ENCODE measurements at regions not wholly inside any gene's neighbourhood (a gene's known extent, or its start where the extent isn't known, plus 50 kb on each side); places are given as distances from the start of the nearest gene placed in this dataset.

DNA sequence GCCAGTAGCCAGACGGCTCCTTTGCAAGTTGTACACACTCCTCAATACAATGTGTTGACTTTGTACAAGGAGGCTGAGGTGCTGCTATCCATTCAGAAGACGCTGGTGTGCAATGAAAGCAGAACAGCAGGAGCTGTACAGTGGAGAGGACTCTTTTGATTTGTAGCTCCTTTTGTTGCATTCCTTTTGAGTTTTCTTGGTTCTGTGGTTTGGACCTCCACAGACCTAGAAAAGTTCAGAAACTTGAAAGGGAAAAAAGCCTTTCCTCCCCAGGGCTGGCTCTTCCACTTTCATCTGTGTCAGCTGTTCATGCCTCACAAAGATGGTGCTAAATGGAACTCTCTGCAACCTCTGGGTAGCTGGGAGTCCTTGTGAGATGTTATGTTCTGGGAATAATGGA lies 117.4 kb downstream of the MAT2B start:
- no peak for DNase-seq (ENCODE audit: low read depth)
- no peak overlapping the region for H3K4me3 ChIP-seq (ENCODE audit: low read length)
- TF ChIP-seq, protein P1, sequence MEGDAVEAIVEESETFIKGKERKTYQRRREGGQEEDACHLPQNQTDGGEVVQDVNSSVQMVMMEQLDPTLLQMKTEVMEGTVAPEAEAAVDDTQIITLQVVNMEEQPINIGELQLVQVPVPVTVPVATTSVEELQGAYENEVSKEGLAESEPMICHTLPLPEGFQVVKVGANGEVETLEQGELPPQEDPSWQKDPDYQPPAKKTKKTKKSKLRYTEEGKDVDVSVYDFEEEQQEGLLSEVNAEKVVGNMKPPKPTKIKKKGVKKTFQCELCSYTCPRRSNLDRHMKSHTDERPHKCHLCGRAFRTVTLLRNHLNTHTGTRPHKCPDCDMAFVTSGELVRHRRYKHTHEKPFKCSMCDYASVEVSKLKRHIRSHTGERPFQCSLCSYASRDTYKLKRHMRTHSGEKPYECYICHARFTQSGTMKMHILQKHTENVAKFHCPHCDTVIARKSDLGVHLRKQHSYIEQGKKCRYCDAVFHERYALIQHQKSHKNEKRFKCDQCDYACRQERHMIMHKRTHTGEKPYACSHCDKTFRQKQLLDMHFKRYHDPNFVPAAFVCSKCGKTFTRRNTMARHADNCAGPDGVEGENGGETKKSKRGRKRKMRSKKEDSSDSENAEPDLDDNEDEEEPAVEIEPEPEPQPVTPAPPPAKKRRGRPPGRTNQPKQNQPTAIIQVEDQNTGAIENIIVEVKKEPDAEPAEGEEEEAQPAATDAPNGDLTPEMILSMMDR (conservative IDR thresholded peaks at IDR 0.05; ENCODE audit: low read depth, low read length): no peak

DNA sequence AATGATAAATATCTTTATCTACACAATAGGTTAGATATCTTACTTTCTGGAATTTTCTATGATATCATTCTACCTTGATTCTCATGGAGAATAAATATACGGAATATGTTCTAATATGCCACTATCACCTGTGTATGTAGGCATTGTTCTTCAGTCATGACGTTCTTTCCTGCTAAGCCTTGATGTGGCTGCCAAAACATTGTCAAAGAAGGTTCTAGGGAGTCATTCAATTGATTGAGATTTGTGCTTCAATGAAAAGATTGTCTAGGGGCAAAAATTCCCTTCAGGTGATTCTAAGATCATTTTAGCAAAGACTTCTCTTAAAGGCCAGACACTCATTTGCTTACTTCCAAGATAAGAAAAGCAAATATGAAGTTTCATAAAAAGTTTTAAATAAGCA lies 118.1 kb downstream of the MAT2B start:
- no peak overlapping the region for H3K4me3 ChIP-seq (ENCODE audit: low read length)
- no peak for DNase-seq (ENCODE audit: low read depth)
- TF ChIP-seq, protein P1 (conservative IDR thresholded peaks at IDR 0.05; ENCODE audit: low read depth, low read length): no peak

DNA sequence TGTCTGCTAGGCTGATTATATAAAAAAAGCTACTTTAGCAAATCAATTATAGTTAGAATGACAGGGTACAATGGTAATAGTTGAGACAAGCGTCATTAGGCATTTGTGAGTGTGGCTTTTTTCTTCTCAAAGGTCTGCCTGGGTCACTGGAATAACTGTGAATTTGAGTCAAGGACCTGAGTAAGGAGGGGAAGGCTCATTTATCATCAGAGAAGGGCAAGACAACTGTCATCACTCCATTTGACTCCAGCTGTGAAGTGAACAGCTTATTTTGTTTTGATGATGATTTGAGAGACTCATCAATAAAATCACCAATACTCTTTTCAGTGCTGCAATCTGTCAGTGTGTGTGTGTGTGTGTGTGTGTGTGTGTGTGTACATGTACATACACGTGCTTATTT lies 118.6 kb downstream of the MAT2B start:
- TF ChIP-seq, protein P1 (conservative IDR thresholded peaks at IDR 0.05; ENCODE audit: low read depth, low read length): no peak
- H3K4me3 ChIP-seq (ENCODE audit: low read length): no peak overlapping the region
- DNase-seq (ENCODE audit: low read depth): no peak

DNA sequence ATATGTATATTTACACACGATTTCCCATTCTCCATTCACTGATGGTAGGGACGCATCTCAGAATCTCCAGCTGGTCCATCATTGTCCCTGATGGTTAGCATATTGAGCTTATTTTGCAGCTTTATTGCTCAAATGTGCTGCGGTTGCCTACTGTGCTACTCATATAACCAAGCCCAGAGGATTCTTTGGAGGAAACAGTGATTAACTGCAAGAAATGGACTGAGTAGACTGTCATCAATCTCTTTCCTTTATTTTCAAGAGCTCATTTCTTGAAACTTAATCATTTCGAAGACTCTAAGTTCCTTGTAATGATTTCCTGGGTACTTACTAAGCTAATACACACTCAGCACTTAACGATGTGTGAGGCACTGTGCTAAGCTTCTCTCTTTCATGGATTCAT lies 119.0 kb downstream of the MAT2B start:
- no peak for DNase-seq (ENCODE audit: low read depth)
- no peak overlapping the region for H3K4me3 ChIP-seq (ENCODE audit: low read length)
- TF ChIP-seq, protein P1 (conservative IDR thresholded peaks at IDR 0.05; ENCODE audit: low read depth, low read length): no peak

DNA sequence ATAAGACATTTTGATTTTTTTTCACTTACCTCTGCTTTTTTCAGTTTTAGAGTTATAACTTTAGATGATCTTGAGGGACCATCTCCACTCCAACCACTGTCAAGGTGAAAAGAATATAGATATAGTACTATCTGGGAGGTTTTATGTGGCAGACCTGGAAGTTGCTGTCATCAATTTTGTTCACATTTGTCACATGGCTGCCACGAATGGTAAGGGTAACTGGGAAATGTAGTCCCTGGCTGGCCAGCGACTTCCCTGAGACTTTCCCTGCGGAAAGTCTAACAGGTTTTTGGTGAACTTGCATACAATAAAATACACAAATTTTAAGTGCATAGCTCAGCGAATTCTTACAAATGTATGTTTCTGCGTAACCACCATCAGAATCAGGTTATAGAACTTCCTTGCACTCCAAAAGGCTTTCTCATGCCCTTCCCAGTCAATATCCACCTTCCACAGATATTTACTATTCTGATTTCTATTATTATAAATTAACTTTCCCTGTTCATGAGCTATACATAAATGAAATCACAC lies 121.5 kb downstream of the MAT2B start:
- TF ChIP-seq, protein P1 (conservative IDR thresholded peaks at IDR 0.05; ENCODE audit: low read depth, low read length): no peak
- H3K4me3 ChIP-seq (ENCODE audit: low read length): no peak overlapping the region
- DNase-seq (ENCODE audit: low read depth): no peak

DNA sequence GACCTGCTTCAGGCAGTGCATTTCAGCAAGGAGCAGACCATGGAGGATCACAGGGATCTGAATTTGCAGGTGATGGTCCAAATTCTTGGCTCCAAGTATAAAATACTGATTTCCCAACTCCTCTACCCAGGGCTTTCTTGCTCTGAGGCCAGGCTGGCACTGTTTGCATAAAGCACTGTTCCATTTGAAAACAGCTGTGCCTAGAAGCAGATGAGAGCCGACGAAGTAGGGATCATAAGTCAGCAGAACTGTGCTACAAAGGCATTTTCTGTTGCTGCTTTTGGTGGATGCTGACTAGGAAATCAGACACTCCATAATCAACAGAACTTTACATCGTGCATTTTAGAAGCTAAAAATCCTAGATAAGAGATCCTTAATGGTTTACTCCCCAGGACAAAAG lies 126.4 kb downstream of the MAT2B start:
- no peak overlapping the region for H3K4me3 ChIP-seq (ENCODE audit: low read length)
- no peak for DNase-seq (ENCODE audit: low read depth)
- TF ChIP-seq, protein P1 (conservative IDR thresholded peaks at IDR 0.05; ENCODE audit: low read depth, low read length): no peak

DNA sequence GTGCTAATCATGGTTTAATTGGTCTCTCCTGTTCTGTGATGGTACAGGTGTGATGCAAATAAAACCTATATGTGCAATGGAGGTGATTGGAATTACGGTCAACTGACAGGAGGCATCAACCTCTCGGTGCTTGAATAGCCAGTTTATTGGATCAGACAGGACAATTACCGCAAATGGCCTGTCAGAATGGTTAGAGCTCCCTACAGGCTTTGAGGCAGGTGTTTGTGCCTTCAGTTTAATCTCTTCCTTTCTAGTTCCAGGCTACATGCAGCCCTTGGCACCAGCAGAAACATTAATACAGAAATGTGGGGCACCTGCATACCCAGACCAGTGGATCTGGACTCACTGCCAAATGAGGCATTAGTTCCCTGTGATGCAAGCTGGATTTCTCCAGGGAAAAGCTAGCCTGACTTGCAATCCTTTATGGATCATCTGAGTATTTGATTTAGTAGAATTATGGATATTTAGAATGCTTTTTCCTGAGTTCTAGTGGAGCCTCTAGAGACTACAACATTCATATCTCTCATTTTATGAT lies 128.6 kb downstream of the MAT2B start:
- no peak for DNase-seq (ENCODE audit: low read depth)
- TF ChIP-seq, protein P1 (conservative IDR thresholded peaks at IDR 0.05; ENCODE audit: low read depth, low read length): no peak
- no peak overlapping the region for H3K4me3 ChIP-seq (ENCODE audit: low read length)
